GM19023 (cell line): ENCODE measurements at regions not wholly inside any gene's neighbourhood (a gene's known extent, or its start where the extent isn't known, plus 50 kb on each side); places are given as distances from the start of the nearest gene placed in this dataset.
"Not testable (repeated sequence)": the region's sequence is repeated elsewhere in the genome, so short reads cannot be mapped to it uniquely, and the experiment has no call there.

Experiments
- ATAC-seq: cut with Tn5 transposase; IDR thresholded peaks from one replicate; pipeline ENCODE4 v1.9.1; 2021; ENCODE audit warnings: mild to moderate bottlenecking, moderate library complexity; ENCODE audit not compliant: unreplicated experiment

GRCh38 chr2:4900861-4901770 lies 791.1 kb upstream of the SOX11 start:
- no peak for ATAC-seq

- ATAC-seq, result no peak
Measured at GRCh38 chr2:4903656-4904348, 788.4 kb upstream of the SOX11 start.

GRCh38 chr2:4908461-4908860 lies 783.7 kb upstream of the SOX11 start:
- no peak for ATAC-seq

- no peak for ATAC-seq
Measured at GRCh38 chr2:4909346-4910009, 782.7 kb upstream of the SOX11 start.

- no peak for ATAC-seq
Measured at GRCh38 chr2:4914036-4914435, 778.1 kb upstream of the SOX11 start.

- no peak for ATAC-seq
Measured at GRCh38 chr2:4914551-4914950, 777.6 kb upstream of the SOX11 start.

- ATAC-seq, result no peak
Measured at GRCh38 chr2:4915357-4915756, 776.8 kb upstream of the SOX11 start.

GRCh38 chr2:4916094-4916493 lies 776.1 kb upstream of the SOX11 start:
- no peak for ATAC-seq

GRCh38 chr2:4930704-4931103 lies 761.5 kb upstream of the SOX11 start:
- no peak for ATAC-seq

- ATAC-seq, result no peak
Measured at GRCh38 chr2:4931721-4932365, 760.3 kb upstream of the SOX11 start.

- ATAC-seq, result not testable (repeated sequence)
Measured at GRCh38 chr2:4935291-4935690, 756.9 kb upstream of the SOX11 start.

GRCh38 chr2:4937550-4937949 lies 754.6 kb upstream of the SOX11 start:
- ATAC-seq, result no peak

GRCh38 chr2:4938206-4938605 lies 754.0 kb upstream of the SOX11 start:
- no peak for ATAC-seq

- ATAC-seq, result no peak
Measured at GRCh38 chr2:4942441-4942840, 749.7 kb upstream of the SOX11 start.

- ATAC-seq, result no peak
Measured at GRCh38 chr2:4947911-4948310, 744.3 kb upstream of the SOX11 start.

- no peak for ATAC-seq
Measured at GRCh38 chr2:4951368-4951767, 740.8 kb upstream of the SOX11 start.

- no peak for ATAC-seq
Measured at GRCh38 chr2:4959219-4959618, 733.0 kb upstream of the SOX11 start.

- no peak for ATAC-seq
Measured at GRCh38 chr2:4962419-4962818, 729.8 kb upstream of the SOX11 start.

- ATAC-seq, result no peak
Measured at GRCh38 chr2:4963106-4963505, 729.1 kb upstream of the SOX11 start.

- no peak for ATAC-seq
Measured at GRCh38 chr2:4964001-4964540, 728.1 kb upstream of the SOX11 start.

GRCh38 chr2:4964579-4964978 lies 727.6 kb upstream of the SOX11 start:
- no peak for ATAC-seq
